ENCODE measurements at regions not wholly inside any gene's neighbourhood (a gene's known extent, or its start where the extent isn't known, plus 50 kb on each side); places are given as distances from the start of the nearest gene placed in this dataset.

- Histone ChIP-seq H4K20me1 (ENCODE audit: insufficient read depth) (no peaks in the 10 kb centered on the region), H3K9ac (no peak overlapping the region), H2AFZ (ENCODE audit: low read depth) (no peak overlapping the region)
Measured at GRCh38 chr4:119977076-119977940, 89.3 kb downstream of the MAD2L1 start.

DNA sequence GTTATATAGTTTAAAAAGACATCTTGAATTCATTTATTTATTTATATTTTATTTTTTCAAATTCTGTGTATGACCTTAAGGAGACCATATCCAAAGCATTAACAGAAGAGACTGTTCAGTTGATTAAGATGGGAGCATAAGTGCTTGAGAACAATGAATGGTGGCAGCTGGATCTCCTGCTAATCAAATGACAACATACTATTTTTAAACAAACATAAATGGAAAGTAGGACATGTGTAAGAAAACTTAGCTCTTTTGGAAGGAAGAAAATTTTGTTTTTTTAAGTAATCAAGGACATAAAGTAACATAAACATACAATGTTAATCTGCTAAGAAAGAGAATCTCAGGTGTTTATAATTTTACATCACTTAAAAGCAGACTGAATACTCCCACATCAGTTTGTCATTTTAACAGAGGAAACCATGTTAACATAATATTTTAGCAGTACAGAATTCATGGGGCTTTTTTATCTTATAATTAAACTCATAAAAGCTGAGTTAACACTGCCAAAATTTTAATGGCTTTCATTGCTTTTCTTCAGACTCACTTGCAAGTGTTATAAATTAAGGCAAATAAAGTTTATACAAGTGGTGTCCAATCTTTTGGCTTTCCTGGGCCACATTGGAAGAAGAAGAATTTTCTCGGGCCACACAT, 95.1 kb downstream of the MAD2L1 start:
- Histone ChIP-seq H3K4me3 (IDR thresholded peaks at IDR 0.05; ENCODE audit: insufficient read depth, low read depth, low read length) (no peak overlapping the region), H3K9ac (no peak overlapping the region), H3K4me1 (ENCODE audit: low read depth, poor library complexity, severe bottlenecking) (no peaks in the 10 kb centered on the region), H2AFZ (ENCODE audit: low read depth) (no peak overlapping the region), H4K20me1 (ENCODE audit: insufficient read depth) (no peaks in the 10 kb centered on the region), H3K4me2 (no peak overlapping the region), H3K27ac (no peak overlapping the region), H3K27me3 (ENCODE audit: insufficient read depth, low read depth) (no peaks in the 10 kb centered on the region), H3K36me3 (ENCODE audit: insufficient read depth) (no peaks in the 10 kb centered on the region), H3K79me2 (ENCODE audit: insufficient read depth, low read depth) (no peaks in the 10 kb centered on the region)
- TF ChIP-seq CTCF (conservative IDR thresholded peaks at IDR 0.05; ENCODE audit: low read depth, low read length) = no peak

More at GRCh38 chr4:119977076-119977940, 89.3 kb downstream of the MAD2L1 start:
- H3K4me3 ChIP-seq (IDR thresholded peaks at IDR 0.05; ENCODE audit: insufficient read depth, low read depth, low read length) = no peak overlapping the region
- no peaks in the 10 kb centered on the region for H3K27me3 ChIP-seq (ENCODE audit: insufficient read depth, low read depth)
- H3K36me3 ChIP-seq (ENCODE audit: insufficient read depth) = no peaks in the 10 kb centered on the region
- no peaks in the 10 kb centered on the region for H3K4me1 ChIP-seq (ENCODE audit: low read depth, poor library complexity, severe bottlenecking)
- TF ChIP-seq CTCF (conservative IDR thresholded peaks at IDR 0.05; ENCODE audit: low read depth, low read length) = no peak
- no peak overlapping the region for H3K27ac ChIP-seq
- no peaks in the 10 kb centered on the region for H3K79me2 ChIP-seq (ENCODE audit: insufficient read depth, low read depth)
- no peak overlapping the region for H3K4me2 ChIP-seq

DNA sequence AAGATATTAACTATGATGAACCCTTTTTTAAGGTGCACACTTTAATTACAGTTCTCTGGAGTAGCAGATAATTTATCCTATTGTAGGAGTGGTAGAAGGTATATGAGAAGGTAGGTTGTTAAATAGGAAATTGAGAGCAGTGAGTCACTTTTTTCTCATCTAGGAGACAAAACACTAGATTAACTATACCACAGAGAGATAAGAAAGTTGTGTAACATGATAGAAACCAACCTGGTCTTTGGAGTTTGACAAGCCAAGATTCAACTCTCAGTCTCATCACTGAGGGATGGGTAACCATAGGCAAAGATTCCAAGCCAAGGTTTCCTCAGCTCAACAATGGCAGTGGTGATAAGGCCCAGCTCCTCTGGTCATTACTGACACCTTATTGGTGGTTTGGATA, 104.0 kb downstream of the MAD2L1 start:
- Histone ChIP-seq H3K79me2 (ENCODE audit: insufficient read depth, low read depth) (no peaks in the 10 kb centered on the region), H4K20me1 (ENCODE audit: insufficient read depth) (no peaks in the 10 kb centered on the region), H3K27ac (no peak overlapping the region), H3K36me3 (ENCODE audit: insufficient read depth) (no peaks in the 10 kb centered on the region), H3K4me2 (no peak overlapping the region), H3K4me3 (IDR thresholded peaks at IDR 0.05; ENCODE audit: insufficient read depth, low read depth, low read length) (no peak overlapping the region), H3K27me3 (ENCODE audit: insufficient read depth, low read depth) (no peaks in the 10 kb centered on the region), H3K9ac (no peak overlapping the region), H2AFZ (ENCODE audit: low read depth) (no peak overlapping the region), H3K4me1 (ENCODE audit: low read depth, poor library complexity, severe bottlenecking) (no peaks in the 10 kb centered on the region)
- TF ChIP-seq CTCF (conservative IDR thresholded peaks at IDR 0.05; ENCODE audit: low read depth, low read length) = no peak

- Histone ChIP-seq H3K4me2 (no peak overlapping the region), H3K9ac (no peak overlapping the region), H3K36me3 (ENCODE audit: insufficient read depth) (no peaks in the 10 kb centered on the region), H3K27me3 (ENCODE audit: insufficient read depth, low read depth) (no peaks in the 10 kb centered on the region), H3K4me1 (ENCODE audit: low read depth, poor library complexity, severe bottlenecking) (no peaks in the 10 kb centered on the region), H3K4me3 (IDR thresholded peaks at IDR 0.05; ENCODE audit: insufficient read depth, low read depth, low read length) (no peak overlapping the region), H2AFZ (ENCODE audit: low read depth) (no peak overlapping the region), H4K20me1 (ENCODE audit: insufficient read depth) (no peaks in the 10 kb centered on the region), H3K79me2 (ENCODE audit: insufficient read depth, low read depth) (no peaks in the 10 kb centered on the region), H3K27ac (no peak overlapping the region)
- TF ChIP-seq CTCF (conservative IDR thresholded peaks at IDR 0.05; ENCODE audit: low read depth, low read length) = no peak
Measured at GRCh38 chr4:119958983-119959382, 107.7 kb downstream of the MAD2L1 start.
